Activated CD4-positive, CD25-positive, alpha-beta regulatory T cell treated with anti-CD3 and anti-CD28 coated beads, Interleukin-2, amount 50 U/mL, for 72 hours (primary cell): ENCODE measurements at regions not wholly inside any gene's neighbourhood (a gene's known extent, or its start where the extent isn't known, plus 50 kb on each side); places are given as distances from the start of the nearest gene placed in this dataset.
"Not testable (repeated sequence)": the region's sequence is repeated elsewhere in the genome, so short reads cannot be mapped to it uniquely, and the experiment has no call there.

ENCODE experiments used
- DNase-seq: peaks from one replicate; pipeline ENCODE4 v3.0.0; 2021

DNA sequence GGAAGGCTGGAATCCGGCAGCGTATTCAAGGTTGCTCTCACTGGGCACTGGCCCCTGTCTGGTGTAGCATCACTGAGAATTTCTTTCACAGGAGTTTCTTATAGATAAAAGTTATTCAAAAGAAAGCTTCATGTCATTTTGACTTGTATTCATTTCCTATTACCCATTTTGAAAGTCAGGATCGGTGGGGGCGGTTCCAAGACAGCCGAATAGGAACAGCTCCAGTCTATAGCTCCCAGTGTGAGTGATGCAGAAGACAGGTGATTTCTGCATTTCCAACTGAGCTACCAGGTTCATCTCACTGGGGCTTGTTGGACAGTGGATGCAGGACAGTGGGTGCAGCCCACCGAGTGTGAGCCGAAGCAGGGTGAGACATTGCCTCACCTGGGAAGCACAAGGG lies 51.5 kb upstream of the CDC42EP3 start:
- not testable (repeated sequence) for DNase-seq

DNA sequence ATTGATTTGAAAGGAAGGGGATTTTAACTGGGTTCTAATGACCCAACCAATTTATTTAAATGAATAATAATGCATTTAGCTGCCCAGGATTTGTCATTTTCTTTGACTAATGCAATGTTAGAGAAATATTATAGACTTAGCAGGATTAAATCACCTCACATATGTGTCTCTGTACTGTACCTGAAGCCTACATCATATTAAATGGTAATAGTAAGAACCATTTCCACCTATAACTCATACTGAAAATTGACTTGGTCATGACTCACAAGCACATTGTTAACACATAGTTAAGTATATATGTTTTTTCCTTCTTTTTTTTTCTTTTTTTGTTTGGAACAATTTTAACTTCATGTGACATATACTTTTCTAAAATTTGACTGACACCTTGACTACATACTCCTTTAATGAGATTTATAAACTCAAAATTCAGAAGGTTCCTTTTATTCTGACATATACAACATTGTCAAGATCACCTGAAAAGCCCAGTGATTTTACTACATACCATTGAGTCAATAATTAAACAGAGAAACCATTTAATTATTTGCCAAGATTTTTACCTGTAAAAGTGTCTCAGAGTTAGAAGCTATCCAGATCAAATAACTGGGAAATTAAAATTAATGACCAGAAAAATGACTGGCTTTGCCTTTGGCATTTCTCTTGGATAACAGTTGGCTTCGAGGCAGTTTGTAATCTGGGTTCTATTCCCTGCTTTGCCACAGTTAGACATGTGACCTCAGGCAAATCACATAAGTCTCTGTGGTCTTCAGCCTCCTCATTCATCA lies 58.8 kb upstream of the CDC42EP3 start:
- no peak for DNase-seq

- not testable (repeated sequence) for DNase-seq
These were observed 61.0 kb upstream of the CDC42EP3 start for GRCh38 chr2:37732412-37732811.

DNA sequence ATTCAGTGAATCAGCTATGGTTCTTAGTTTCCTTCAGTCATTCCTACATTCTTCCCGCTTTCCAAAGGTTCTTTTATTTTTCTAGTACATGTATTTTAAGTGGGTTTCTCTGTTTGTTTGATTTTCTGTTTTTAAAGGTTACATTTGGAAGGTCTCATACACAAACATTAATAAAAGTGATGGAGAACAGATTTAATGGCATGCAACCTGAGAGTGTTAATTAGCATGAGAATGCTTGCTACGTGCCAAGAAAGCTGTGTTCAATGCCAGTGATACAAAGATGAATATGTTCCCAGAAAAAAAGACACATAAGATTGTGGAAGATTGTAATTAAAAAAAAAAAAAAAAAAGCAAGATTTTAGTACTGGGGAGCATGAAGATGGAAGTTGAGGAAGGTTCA lies 61.8 kb upstream of the CDC42EP3 start:
- no peak for DNase-seq

DNA sequence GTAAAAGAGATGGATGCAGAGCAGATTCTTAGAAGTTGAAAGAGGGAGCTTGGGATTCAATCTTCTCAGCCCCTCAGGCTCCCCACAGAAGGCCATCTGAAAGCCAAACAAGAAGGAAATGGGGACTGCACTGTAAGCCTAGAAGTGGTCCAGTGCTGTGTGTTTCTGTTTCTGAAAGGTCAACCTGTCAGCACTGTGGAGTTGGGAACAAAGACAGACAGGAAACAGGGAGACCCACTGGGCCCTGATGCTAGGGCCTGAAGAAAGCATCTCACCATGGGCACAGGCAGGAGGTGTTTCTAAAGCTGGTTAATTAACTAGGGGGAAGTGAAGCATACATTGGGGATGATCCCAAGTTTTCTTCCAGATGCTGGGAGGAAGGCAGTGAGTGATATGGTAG lies 62.5 kb upstream of the CDC42EP3 start:
- not testable (repeated sequence) for DNase-seq

DNA sequence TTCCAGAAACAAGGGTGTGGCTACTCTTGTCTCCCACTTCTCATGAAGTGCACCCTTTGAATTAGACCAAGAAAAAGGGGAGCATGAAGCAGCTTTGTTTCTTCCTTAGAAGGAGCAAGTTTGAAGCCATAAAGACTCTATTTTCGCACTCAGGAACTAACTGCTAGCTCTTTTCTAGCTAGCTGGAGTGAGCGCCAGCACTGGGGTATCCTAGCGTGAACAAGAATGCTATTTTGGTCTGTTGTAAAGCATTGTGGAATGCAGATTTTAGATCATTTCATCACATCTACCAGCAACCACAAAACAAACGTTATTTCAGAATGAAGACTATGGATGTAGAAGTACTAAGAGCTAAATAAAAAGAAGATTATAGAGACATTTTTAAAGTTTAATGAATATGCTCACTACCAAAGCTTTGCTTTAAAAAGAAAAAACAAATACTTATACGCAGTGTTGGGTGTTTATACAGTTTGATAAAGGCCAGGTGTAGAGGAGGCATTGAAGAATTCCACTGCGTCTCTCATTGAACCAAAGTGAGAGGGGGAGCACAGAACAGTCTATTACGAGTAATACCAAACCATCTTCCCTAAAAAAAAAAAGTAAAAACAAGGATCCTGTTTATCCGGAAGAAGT lies 63.6 kb upstream of the CDC42EP3 start:
- DNase-seq, result not testable (repeated sequence)

GRCh38 chr2:37735524-37735910 lies 64.1 kb upstream of the CDC42EP3 start:
- not testable (repeated sequence) for DNase-seq

DNA sequence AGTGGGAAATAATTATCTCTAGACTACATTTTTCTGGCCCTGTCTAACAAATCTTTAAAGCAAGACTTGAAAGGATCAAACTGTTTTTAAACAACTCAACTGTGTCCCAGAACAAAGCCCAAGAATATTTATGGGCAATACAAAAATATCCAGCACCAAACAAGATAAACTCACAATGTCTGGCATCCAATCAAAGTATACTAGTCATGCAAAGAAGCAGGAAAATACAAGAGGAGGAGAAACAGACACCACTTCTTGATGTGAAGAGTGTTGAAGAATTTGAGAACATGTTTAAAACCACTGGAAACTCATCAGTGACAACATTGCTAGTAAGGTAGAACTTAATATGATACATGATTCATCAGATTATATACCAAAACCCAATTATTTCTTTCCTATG lies 66.1 kb upstream of the CDC42EP3 start:
- no peak for DNase-seq

GRCh38 chr2:37738266-37738885 lies 66.9 kb upstream of the CDC42EP3 start:
- DNase-seq, result no peak

DNA sequence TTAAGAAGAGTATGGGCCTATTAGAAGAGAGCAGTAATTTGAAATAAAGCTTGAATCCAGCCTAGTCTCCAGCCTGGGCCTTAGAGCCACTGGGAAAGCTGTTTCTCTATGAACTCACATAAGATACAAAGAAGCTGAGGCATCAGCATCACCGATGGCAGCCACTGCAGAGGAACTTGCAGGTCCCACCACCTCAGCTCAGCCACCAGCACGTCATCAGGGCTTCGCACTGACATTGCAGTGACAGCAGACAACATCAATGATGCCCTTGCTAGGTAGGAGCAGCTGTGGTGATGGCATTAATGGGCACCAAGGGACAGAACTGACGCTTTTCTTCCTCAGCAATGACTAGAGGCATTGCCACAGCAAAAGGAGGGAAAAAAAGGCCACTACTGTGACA lies 67.7 kb upstream of the CDC42EP3 start:
- DNase-seq, result no peak

- DNase-seq, result no peak
These were observed 68.8 kb upstream of the CDC42EP3 start for GRCh38 chr2:37740164-37740739.

DNA sequence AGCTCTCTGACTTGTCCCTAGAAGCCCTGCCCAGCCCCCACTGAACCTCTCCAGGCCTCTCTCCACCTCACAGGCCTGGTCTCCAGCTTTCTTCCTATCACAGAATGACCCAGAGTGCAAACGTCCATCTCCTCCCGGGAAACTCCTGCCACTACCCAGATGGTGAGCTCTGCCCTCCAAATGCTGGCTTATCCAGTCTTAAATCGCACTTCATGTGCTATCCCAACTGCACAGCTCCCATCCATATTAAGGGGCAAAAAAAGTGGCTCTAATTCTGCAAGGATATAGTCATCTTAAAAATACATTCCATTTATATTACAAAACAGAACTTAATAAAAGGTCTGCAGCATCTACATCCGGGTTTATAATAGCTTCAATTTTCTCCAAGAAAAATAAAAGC lies 70.8 kb upstream of the CDC42EP3 start:
- DNase-seq, result no peak

- no peak for DNase-seq
These were observed 72.6 kb upstream of the CDC42EP3 start for GRCh38 chr2:37744010-37744409.

- not testable (repeated sequence) for DNase-seq
These were observed 73.5 kb upstream of the CDC42EP3 start for GRCh38 chr2:37744961-37745360.

GRCh38 chr2:37746011-37746410 lies 74.6 kb upstream of the CDC42EP3 start:
- not testable (repeated sequence) for DNase-seq

DNA sequence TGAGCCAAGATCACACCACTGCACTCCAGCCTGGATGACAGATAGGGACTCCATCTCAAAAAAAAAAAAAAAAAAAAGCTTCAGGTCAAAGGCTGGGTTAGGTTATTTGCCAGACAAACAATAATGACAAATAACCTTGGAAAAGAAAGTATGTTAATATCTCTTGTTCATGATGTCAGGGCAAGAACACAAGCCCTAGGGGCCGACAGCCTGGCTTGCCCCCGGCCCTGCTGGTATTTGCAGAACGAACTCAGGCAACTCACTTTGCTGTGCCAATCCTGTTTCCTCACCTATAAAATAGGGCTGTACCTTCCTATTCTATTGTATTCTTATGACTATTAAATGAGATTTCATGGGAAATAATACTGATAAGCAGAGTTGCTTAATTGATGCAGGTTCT lies 75.4 kb upstream of the CDC42EP3 start:
- DNase-seq, result no peak

- no peak for DNase-seq
These were observed 77.1 kb upstream of the CDC42EP3 start for GRCh38 chr2:37748541-37748940.

- not testable (repeated sequence) for DNase-seq
These were observed 78.8 kb upstream of the CDC42EP3 start for GRCh38 chr2:37750286-37750685.

- no peak for DNase-seq
These were observed 81.3 kb upstream of the CDC42EP3 start for GRCh38 chr2:37752766-37753165.

GRCh38 chr2:37753758-37754157 lies 82.3 kb upstream of the CDC42EP3 start:
- DNase-seq, result no peak

GRCh38 chr2:37755961-37756559 lies 84.6 kb upstream of the CDC42EP3 start:
- not testable (repeated sequence) for DNase-seq

GRCh38 chr2:37757456-37757855 lies 86.0 kb upstream of the CDC42EP3 start:
- DNase-seq, result not testable (repeated sequence)

DNA sequence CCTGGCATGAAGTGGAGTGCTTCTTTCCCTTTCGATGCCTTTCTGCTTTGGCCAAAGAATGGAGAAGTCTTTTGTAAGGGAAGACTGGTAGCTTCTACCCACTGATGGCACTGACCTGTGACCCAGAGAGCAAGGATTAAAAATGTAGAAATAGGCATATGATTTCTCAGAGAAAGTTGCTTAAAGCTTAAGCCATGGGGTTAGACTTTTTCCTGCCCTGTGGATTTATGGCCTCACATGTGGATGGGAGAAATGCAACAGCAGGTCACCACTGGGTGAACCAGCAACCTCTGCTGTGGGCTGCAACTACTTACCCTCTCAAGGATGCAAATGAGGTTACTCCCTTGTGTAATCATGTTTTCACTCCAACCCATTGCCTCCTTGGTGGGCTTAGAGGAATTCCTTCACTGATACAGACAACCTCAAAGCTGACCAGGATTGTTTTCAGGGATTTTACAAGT lies 86.7 kb upstream of the CDC42EP3 start:
- DNase-seq, result not testable (repeated sequence)
